K562 (cell line): ENCODE measurements at regions not wholly inside any gene's neighbourhood (a gene's known extent, or its start where the extent isn't known, plus 50 kb on each side); places are given as distances from the start of the nearest gene placed in this dataset.

Experiments used
- ATAC-seq: fragments of 200-7000 bp; cut with Tn5 transposase; 3 replicates; pipeline ENCODE4 v1.9.1; 2020; ENCODE audit warnings: moderate library complexity
- BruUV-seq: library from RNA; stranded (reverse); fragments of 400-500 nt; replicated peaks from 2 replicates; lab custom pipeline; 2021; lab: Mats Ljungman, UMichigan
- CTCF ChIA-PET: fragments of 300-600 bp; formaldehyde crosslinking; extraction: SDS; loops from one replicate; lab custom pipeline; 2021; ENCODE audit warnings: low intra/inter-chr PET ratio; lab: Yijun Ruan, JAX
- POLR2A ChIA-PET: fragments of 300-600, 350-650 bp; sonication (Branson Sonifier 250); formaldehyde crosslinking; extraction: SDS; loops from one replicate; lab custom pipeline; 2021; ENCODE audit warnings: antibody characterized with exemption, inconsistent platforms; lab: Yijun Ruan, JAX
- DNase-seq, 4 experiments: peaks; one replicate each; pipeline versions ENCODE4 v3.0.0 to v3.0.0-alpha.2; 2011 to 2018; ENCODE audit warnings: low spot score in 3 of 4, mixed read lengths in 3 of 4; ENCODE audit errors: extremely low read depth in 1 of 4
- FAIRE-seq: peaks from 2 replicates; lab custom pipeline; 2011; peaks lifted over from hg19 to GRCh38; lab: Jason Lieb, UNC
- H2AFZ ChIP-seq: 2 replicates; pipeline ENCODE4 v1.6.0; 2011; ENCODE audit warnings: low read depth, low read length, control low read depth, inconsistent platforms
- H3K27ac ChIP-seq: fragments of 200-600 bp; 3 replicates; pipeline ENCODE4 v1.8.0; 2011; ENCODE audit warnings: low read depth, mild to moderate bottlenecking, control low read depth, inconsistent platforms, low read length, moderate library complexity, mixed read lengths; ENCODE audit errors: extremely low read depth
- H3K27me3 ChIP-seq, 2 experiments: fragments of 300-600 bp in 1 of 2; 2 replicates in 1 of 2; 3 replicates in 1 of 2; pipeline versions ENCODE4 v1.6.0 to v1.8.0; 2011; ENCODE audit warnings: inconsistent platforms in 2 of 2, low read length in 2 of 2, mild to moderate bottlenecking in 1 of 2, mixed read lengths in 1 of 2, moderate library complexity in 1 of 2; ENCODE audit not compliant: control insufficient read depth in 2 of 2, insufficient read depth in 2 of 2
- H3K36me3 ChIP-seq: fragments of 300-600 bp; 3 replicates; pipeline ENCODE4 v1.8.0; 2011; ENCODE audit warnings: mild to moderate bottlenecking, low read length, inconsistent platforms; ENCODE audit not compliant: control insufficient read depth, insufficient read depth
- H3K4me1 ChIP-seq, 2 experiments: fragments of 200-600 bp in 1 of 2; replicated peaks in 1 of 2; 2 replicates in 1 of 2; 3 replicates in 1 of 2; pipeline versions ENCODE4 v1.5.1 to v1.8.0; 2011; ENCODE audit warnings: inconsistent platforms in 2 of 2, low read length in 2 of 2, mild to moderate bottlenecking in 1 of 2, mixed read lengths in 1 of 2, moderate library complexity in 1 of 2; ENCODE audit not compliant: control insufficient read depth in 2 of 2, insufficient read depth in 2 of 2
- H3K4me2 ChIP-seq: 2 replicates; pipeline ENCODE4 v1.6.1; 2011; ENCODE audit warnings: low read length, control low read depth, inconsistent platforms, mixed read lengths; ENCODE audit not compliant: insufficient read depth
- H3K4me3 ChIP-seq: fragments of 200-600 bp; sonication (generic), shearing (Covaris generic); 2 replicates; pipeline ENCODE4 v1.5.1; 2016; ENCODE audit warnings: control low read depth, inconsistent platforms
- H3K79me2 ChIP-seq: fragments of 200-600 bp; 3 replicates; pipeline ENCODE4 v1.8.0; 2011; ENCODE audit warnings: low read length, inconsistent platforms; ENCODE audit not compliant: control insufficient read depth, insufficient read depth
- H3K9ac ChIP-seq, 2 experiments: 2 replicates each; pipeline versions ENCODE4 v1.6.0 to v1.6.1; 2011; ENCODE audit warnings: low read depth in 2 of 2, low read length in 2 of 2, control low read depth in 1 of 2, inconsistent platforms in 1 of 2, mild to moderate bottlenecking in 1 of 2, mixed read lengths in 1 of 2; ENCODE audit not compliant: insufficient read depth in 1 of 2
- H3K9me1 ChIP-seq: one replicate; pipeline ENCODE4 v1.6.0; 2011; ENCODE audit warnings: inconsistent platforms, mild to moderate bottlenecking, low read length, moderate library complexity; ENCODE audit not compliant: control insufficient read depth, insufficient read depth
- H3K9me3 ChIP-seq: replicated peaks from 2 replicates; pipeline ENCODE4 v1.5.1; 2011; ENCODE audit warnings: low read depth, low read length, inconsistent platforms; ENCODE audit not compliant: control insufficient read depth, insufficient read depth
- H4K20me1 ChIP-seq: replicated peaks from 2 replicates; pipeline ENCODE4 v1.6.1; 2011; ENCODE audit warnings: low read length, inconsistent platforms, mixed read lengths; ENCODE audit not compliant: control insufficient read depth, insufficient read depth
- ARID3A ChIP-seq: IDR thresholded peaks from 2 replicates; pipeline ENCODE4 v1.6.1; 2012; ENCODE audit warnings: low read depth, low read length, improper control_type of control experiment, borderline replicate concordance
- FOXA1 ChIP-seq: fragments of 450-650 bp; IDR thresholded peaks from 2 replicates; pipeline ENCODE4 v1.6.1; 2016; ENCODE audit warnings: mild to moderate bottlenecking, borderline replicate concordance
- POU5F1 ChIP-seq: fragments of 150-350 bp; IDR thresholded peaks from 2 replicates; pipeline ENCODE4 v1.6.1; 2014; ENCODE audit warnings: borderline replicate concordance, low read length, low read depth, mild to moderate bottlenecking; ENCODE audit not compliant: partially characterized antibody
- TAF15 ChIP-seq: fragments of 200-400 bp; formaldehyde crosslinking; IDR thresholded peaks from 2 replicates; pipeline ENCODE4 v1.6.1; 2017; ENCODE audit warnings: mild to moderate bottlenecking, low read depth, low read length, moderate library complexity
- ZNF589 ChIP-seq: fragments of 200-800 bp; sonication (Bioruptor generic); IDR thresholded peaks from 2 replicates; pipeline ENCODE4 v1.6.1; 2016; ENCODE audit warnings: low read depth, missing genetic modification characterization, missing compliant biosample characterization
- WGBS: fragments of 100-300 bp; shearing (Covaris generic); methylation state at CpG from one replicate; pipeline ENCODE4 v1.1.6; 2016; ENCODE audit warnings: low coverage, mixed read lengths; ENCODE audit not compliant: insufficient coverage; ENCODE audit errors: missing lambda C conversion rate; 5-methylcytosine and 5-hydroxymethylcytosine counted together
- in situ Hi-C: fragments of 300-500 bp; cut with MboI; formaldehyde crosslinking; loops from 4 replicates; pipeline ENCODE4 v1.15.0; 2018; ENCODE audit warnings: inconsistent platforms, mixed read lengths
- intact Hi-C: fragments of 100-400 bp; cut with micrococcal nuclease; formaldehyde crosslinking; loops from 2 replicates; pipeline ENCODE4 v1.14.2; 2022

- FAIRE-seq (no peak), DNase-seq (no peak), ATAC-seq (no peak)
- in situ Hi-C loops (no loop called here), intact Hi-C loops (no loop called here)
- no peaks in the 10 kb centered on the region for H3K79me2 ChIP-seq
- no peak overlapping the region for H3K4me3 ChIP-seq
- no peak overlapping the region for H3K27ac ChIP-seq
- no peaks in the 10 kb centered on the region for H3K9me1 ChIP-seq
- no peaks in the 10 kb centered on the region for H3K27me3 ChIP-seq
- no peaks in the 10 kb centered on the region for H4K20me1 ChIP-seq
- no peaks in the 10 kb centered on the region for H3K4me1 ChIP-seq
- WGBS: 0% methylated on average over 1 of the region's 1 CpG
- no peak for TF ChIP-seq TAF15
- TF ChIP-seq ARID3A: no peak
- no peak for TF ChIP-seq FOXA1
- TF ChIP-seq ZNF589 (CRISPR knock-in tag): no peak
- no peak for TF ChIP-seq POU5F1
- TF ChIP-seq, all 486 proteins: peak for 0
- H3K36me3 ChIP-seq: no peaks in the 10 kb centered on the region
- H3K4me2 ChIP-seq: no peak overlapping the region
- ChIA-PET CTCF (no interaction called here), POLR2A (no interaction called here)
- no peaks in the 10 kb centered on the region for H3K9me3 ChIP-seq
- H3K9ac ChIP-seq: no peak overlapping the region
- BruUV-seq: no TSS peak
- no peak overlapping the region for H2AFZ ChIP-seq
Observed at GRCh38 chr13:58744686-58745085, 1113.1 kb downstream of the PCDH17 start.
